Trophoblast cell (in vitro differentiated cells and primary cell): ENCODE measurements at regions not wholly inside any gene's neighbourhood (a gene's known extent, or its start where the extent isn't known, plus 50 kb on each side); places are given as distances from the start of the nearest gene placed in this dataset.

ENCODE experiments used
- DNase-seq, 2 donors: peaks; one replicate each; pipeline ENCODE4 v3.0.0-alpha.2; 2016
- H2AFZ ChIP-seq: 2 replicates; pipeline ENCODE4 v1.6.1; 2013; ENCODE audit warnings: low read length, moderate library complexity, mild to moderate bottlenecking; ENCODE audit not compliant: insufficient read depth, poor library complexity
- H2AK5ac ChIP-seq: 2 replicates; pipeline ENCODE4 v1.6.1; 2013; ENCODE audit warnings: mild to moderate bottlenecking, low read length
- H2BK120ac ChIP-seq: 2 replicates; pipeline ENCODE4 v1.6.1; 2013; ENCODE audit warnings: low read length, mild to moderate bottlenecking, moderate library complexity; ENCODE audit not compliant: insufficient read depth, poor library complexity
- H2BK12ac ChIP-seq: 2 replicates; pipeline ENCODE4 v1.6.1; 2013; ENCODE audit warnings: mild to moderate bottlenecking, low read length, moderate library complexity
- H2BK5ac ChIP-seq: 2 replicates; pipeline ENCODE4 v1.6.1; 2013; ENCODE audit warnings: low read length, low read depth, moderate library complexity, mild to moderate bottlenecking; ENCODE audit not compliant: poor library complexity
- H3K14ac ChIP-seq: 2 replicates; pipeline ENCODE4 v1.6.1; 2013; ENCODE audit warnings: mild to moderate bottlenecking, low read length
- H3K18ac ChIP-seq: 2 replicates; pipeline ENCODE4 v1.6.1; 2013; ENCODE audit warnings: mild to moderate bottlenecking, low read length
- H3K23ac ChIP-seq: 2 replicates; pipeline ENCODE4 v1.6.1; 2013; ENCODE audit warnings: low read length
- H3K27ac ChIP-seq: 2 replicates; pipeline ENCODE4 v1.5.1; 2013; ENCODE audit warnings: low read depth, mild to moderate bottlenecking, inconsistent platforms, low read length, moderate library complexity
- H3K27me3 ChIP-seq: 2 replicates; pipeline ENCODE4 v1.6.1; 2013; ENCODE audit warnings: inconsistent platforms, mild to moderate bottlenecking, low read length, moderate library complexity; ENCODE audit not compliant: insufficient read depth
- H3K36me3 ChIP-seq, 2 experiments: 1 replicate in 1 of 2; 2 replicates in 1 of 2; pipeline ENCODE4 v1.6.1; 2013; ENCODE audit warnings: low read length in 2 of 2, mild to moderate bottlenecking in 2 of 2, moderate library complexity in 1 of 2; ENCODE audit not compliant: insufficient read depth in 2 of 2, control insufficient read depth in 1 of 2
- H3K4ac ChIP-seq: 2 replicates; pipeline ENCODE4 v1.6.1; 2013; ENCODE audit warnings: low read depth, mild to moderate bottlenecking, low read length, moderate library complexity
- H3K4me1 ChIP-seq, 2 experiments: 1 replicate in 1 of 2; 2 replicates in 1 of 2; pipeline ENCODE4 v1.6.1; 2013; ENCODE audit warnings: low read length in 2 of 2, mild to moderate bottlenecking in 2 of 2, moderate library complexity in 1 of 2; ENCODE audit not compliant: insufficient read depth in 2 of 2, control insufficient read depth in 1 of 2
- H3K4me2 ChIP-seq: 2 replicates; pipeline ENCODE4 v1.6.1; 2013; ENCODE audit warnings: inconsistent platforms, mild to moderate bottlenecking, low read length, moderate library complexity
- H3K4me3 ChIP-seq: 2 replicates; pipeline ENCODE4 v1.5.1; 2013; ENCODE audit warnings: mild to moderate bottlenecking, low read depth, low read length, inconsistent platforms
- H3K79me1 ChIP-seq: one replicate; pipeline ENCODE4 v1.6.1; 2013; ENCODE audit warnings: low read length
- H3K79me2 ChIP-seq: 2 replicates; pipeline ENCODE4 v1.6.1; 2013; ENCODE audit warnings: low read length, mild to moderate bottlenecking; ENCODE audit not compliant: control insufficient read depth, insufficient read depth, poor library complexity
- H3K9ac ChIP-seq: 2 replicates; pipeline ENCODE4 v1.6.1; 2013; ENCODE audit warnings: mild to moderate bottlenecking, low read length
- H3K9me3 ChIP-seq: 2 replicates; pipeline ENCODE4 v1.6.1; 2013; ENCODE audit warnings: low read depth, mild to moderate bottlenecking, control low read depth, inconsistent platforms, low read length; ENCODE audit not compliant: insufficient read depth
- H4K12ac ChIP-seq: 2 replicates; pipeline ENCODE4 v1.6.1; 2013; ENCODE audit warnings: low read depth, mild to moderate bottlenecking, low read length, moderate library complexity
- H4K8ac ChIP-seq: 2 replicates; pipeline ENCODE4 v1.6.1; 2013; ENCODE audit warnings: low read depth, mild to moderate bottlenecking, low read length, moderate library complexity
- H4K91ac ChIP-seq: one replicate; pipeline ENCODE4 v1.6.1; 2013; ENCODE audit warnings: low read depth, mild to moderate bottlenecking, low read length, moderate library complexity
- WGBS: extraction: QIAGEN DNeasy Blood & Tissue Kit; methylation state at CpG from one replicate; pipeline ENCODE4 v1.1.7; 2013; ENCODE audit warnings: missing lambda C conversion rate; ENCODE audit not compliant: insufficient read length, insufficient coverage; ENCODE audit errors: extremely low coverage; 5-methylcytosine and 5-hydroxymethylcytosine counted together

DNA sequence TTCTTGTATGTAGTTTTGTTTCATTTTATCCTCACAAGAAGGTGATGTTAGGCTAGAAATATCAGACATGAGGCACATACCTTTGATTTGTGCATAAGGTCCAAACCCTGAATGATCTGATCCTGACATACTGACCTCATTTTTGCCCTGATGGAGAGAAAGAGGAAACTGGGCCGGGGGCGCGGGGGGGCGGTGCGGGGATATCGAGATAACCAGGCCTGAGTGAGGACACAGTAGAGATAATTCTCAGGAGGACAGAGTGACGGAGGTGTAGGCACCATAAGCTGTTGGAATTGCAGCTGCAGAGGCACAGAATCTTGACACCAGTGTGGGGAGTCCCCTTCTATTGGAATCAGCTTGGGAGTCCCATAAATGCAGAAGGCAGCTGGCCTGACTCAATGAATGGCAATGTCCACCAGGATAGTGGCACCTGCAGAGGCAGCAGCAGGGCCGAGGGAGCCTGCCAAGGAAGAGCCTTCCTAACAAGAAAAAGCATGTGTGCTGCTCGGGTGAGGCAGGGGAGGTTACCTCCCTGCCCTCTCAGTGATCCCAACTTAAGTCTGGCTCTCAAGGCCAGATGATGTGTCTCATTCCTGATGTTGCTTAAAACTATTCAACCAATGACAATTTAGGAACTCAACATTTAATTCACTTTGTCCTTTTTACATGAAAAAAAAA is 234.3 kb upstream of the MSX2 start:
- Histone ChIP-seq H2BK12ac (no peak overlapping the region), H3K4me3 (no peak overlapping the region), H3K14ac (no peak overlapping the region), H4K12ac (no peak overlapping the region), H3K23ac (no peak overlapping the region), H2AFZ (no peak overlapping the region), H3K27ac (no peak overlapping the region), H3K9ac (no peak overlapping the region), H3K18ac (no peak overlapping the region), H3K36me3 (no peaks in the 10 kb centered on the region), H2AK5ac (no peak overlapping the region), H3K4ac (no peak overlapping the region), H4K91ac (no peak overlapping the region), H3K9me3 (no peaks in the 10 kb centered on the region), H3K27me3 (no peaks in the 10 kb centered on the region), H4K8ac (no peak overlapping the region), H2BK5ac (no peak overlapping the region), H3K4me1 (peaks cover 0 to 8% of the 10 kb centered on the region in 2 experiments), H3K79me1 (no peaks in the 10 kb centered on the region), H3K4me2 (no peak overlapping the region), H2BK120ac (no peak overlapping the region), H3K79me2 (no peaks in the 10 kb centered on the region)
- no peak for DNase-seq
- WGBS, result no CpG with 5 or more reads among the region's 9 CpGs

DNA sequence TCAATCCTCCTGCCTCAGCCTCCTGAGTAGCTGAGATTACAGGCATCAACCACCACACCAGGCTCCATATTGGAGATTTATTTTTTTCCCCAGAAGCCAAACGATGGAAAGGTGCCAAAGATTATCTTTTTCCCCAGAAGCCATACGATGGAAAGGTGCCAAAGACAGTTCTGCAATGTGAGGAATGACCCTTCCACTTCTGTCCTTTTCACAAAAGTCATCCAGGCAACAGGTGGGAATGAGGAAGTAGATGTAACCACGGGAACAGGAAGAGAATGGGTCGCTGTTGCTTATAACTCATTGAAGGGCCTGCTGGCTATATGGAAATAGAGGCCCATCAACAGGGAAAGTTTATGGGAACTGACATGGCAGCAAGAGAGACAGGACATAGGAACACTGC is 233.7 kb upstream of the MSX2 start:
- Histone ChIP-seq H3K4me2 (no peak overlapping the region), H4K91ac (no peak overlapping the region), H3K4me3 (no peak overlapping the region), H2BK5ac (no peak overlapping the region), H3K27ac (no peak overlapping the region), H3K14ac (no peak overlapping the region), H3K18ac (no peak overlapping the region), H3K4ac (no peak overlapping the region), H3K9me3 (no peaks in the 10 kb centered on the region), H2AK5ac (no peak overlapping the region), H2AFZ (no peak overlapping the region), H3K79me2 (no peaks in the 10 kb centered on the region), H2BK12ac (no peak overlapping the region), H3K4me1 (peaks cover 0 to 8% of the 10 kb centered on the region in 2 experiments), H3K23ac (no peak overlapping the region), H3K36me3 (no peaks in the 10 kb centered on the region), H4K12ac (no peak overlapping the region), H4K8ac (no peak overlapping the region), H3K9ac (no peak overlapping the region), H2BK120ac (no peak overlapping the region), H3K79me1 (no peaks in the 10 kb centered on the region), H3K27me3 (no peaks in the 10 kb centered on the region)
- DNase-seq, result no peak
- WGBS, result no CpG with 5 or more reads among the region's 4 CpGs

DNA sequence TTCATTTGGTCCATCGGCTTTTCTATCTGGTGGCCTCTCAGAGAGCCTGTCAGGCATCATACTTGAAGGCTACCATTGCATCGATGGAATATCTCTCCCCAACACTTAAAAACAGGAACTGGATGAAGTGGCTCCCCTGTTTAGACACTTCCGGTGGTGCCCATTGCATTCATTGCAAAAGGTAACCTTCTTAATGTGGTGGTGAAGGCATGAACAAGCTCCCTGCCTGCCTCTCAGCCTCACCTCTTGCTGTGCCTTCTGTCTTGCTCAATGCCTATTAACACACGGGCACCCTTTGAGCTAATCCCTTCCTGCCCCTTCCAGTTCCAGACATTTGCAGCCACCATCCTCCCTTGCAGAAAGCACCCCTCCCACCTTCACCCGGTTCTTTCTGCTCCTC is 233.1 kb upstream of the MSX2 start:
- WGBS, result no CpG with 5 or more reads among the region's 5 CpGs
- Histone ChIP-seq H3K23ac (no peak overlapping the region), H2BK5ac (no peak overlapping the region), H3K27ac (no peak overlapping the region), H3K9me3 (no peaks in the 10 kb centered on the region), H3K79me2 (no peaks in the 10 kb centered on the region), H3K14ac (no peak overlapping the region), H3K9ac (no peak overlapping the region), H3K36me3 (no peaks in the 10 kb centered on the region), H4K8ac (no peak overlapping the region), H3K18ac (no peak overlapping the region), H2BK12ac (no peak overlapping the region), H3K4ac (no peak overlapping the region), H2AK5ac (no peak overlapping the region), H2AFZ (no peak overlapping the region), H3K4me2 (no peak overlapping the region), H3K4me3 (no peak overlapping the region), H3K79me1 (no peaks in the 10 kb centered on the region), H4K91ac (no peak overlapping the region), H4K12ac (no peak overlapping the region), H2BK120ac (no peak overlapping the region), H3K27me3 (no peaks in the 10 kb centered on the region), H3K4me1 (peaks cover 0 to 8% of the 10 kb centered on the region in 2 experiments)
- DNase-seq, result no peak

DNA sequence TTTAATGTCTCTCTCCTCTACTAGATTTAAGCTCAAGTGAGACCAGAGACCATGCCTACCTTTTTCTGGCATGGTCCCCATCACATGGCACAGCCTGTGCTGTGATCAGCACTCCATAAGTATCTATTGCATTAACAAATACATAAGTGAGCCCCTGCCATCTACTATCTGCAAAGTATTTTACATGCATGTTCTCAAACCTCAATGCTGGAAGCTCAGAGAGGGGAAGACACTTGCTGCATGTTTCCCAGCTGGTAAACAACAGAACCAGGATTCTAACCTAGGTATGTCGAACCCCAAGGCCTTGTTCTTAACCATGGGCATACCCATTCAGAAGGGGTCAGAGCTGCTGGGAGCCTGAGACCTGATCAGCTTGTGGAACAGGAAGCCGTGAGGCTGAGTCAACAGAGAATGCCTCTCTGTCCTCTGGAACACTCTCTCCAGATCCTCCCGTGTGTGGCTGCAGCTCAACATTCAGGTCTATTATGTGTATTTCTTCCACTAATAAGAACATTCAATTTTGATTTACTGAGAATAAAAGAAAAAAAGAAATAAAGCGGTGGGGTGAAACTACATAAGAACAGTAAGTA is 232.5 kb upstream of the MSX2 start:
- Histone ChIP-seq H3K27me3 (no peaks in the 10 kb centered on the region), H3K27ac (no peak overlapping the region), H3K79me2 (no peaks in the 10 kb centered on the region), H2BK120ac (no peak overlapping the region), H3K4ac (no peak overlapping the region), H3K36me3 (no peaks in the 10 kb centered on the region), H2AFZ (no peak overlapping the region), H3K79me1 (no peaks in the 10 kb centered on the region), H3K23ac (no peak overlapping the region), H3K4me2 (no peak overlapping the region), H3K9me3 (no peaks in the 10 kb centered on the region), H3K14ac (no peak overlapping the region), H4K12ac (no peak overlapping the region), H3K9ac (no peak overlapping the region), H2BK5ac (no peak overlapping the region), H3K18ac (no peak overlapping the region), H4K91ac (no peak overlapping the region), H2AK5ac (no peak overlapping the region), H3K4me3 (no peak overlapping the region), H3K4me1 (peaks cover 0 to 8% of the 10 kb centered on the region in 2 experiments), H4K8ac (no peak overlapping the region), H2BK12ac (no peak overlapping the region)
- DNase-seq, result no peak
- no CpG with 5 or more reads among the region's 4 CpGs for WGBS
